ENCODE measurements at regions not wholly inside any gene's neighbourhood (a gene's known extent, or its start where the extent isn't known, plus 50 kb on each side); places are given as distances from the start of the nearest gene placed in this dataset.

DNA sequence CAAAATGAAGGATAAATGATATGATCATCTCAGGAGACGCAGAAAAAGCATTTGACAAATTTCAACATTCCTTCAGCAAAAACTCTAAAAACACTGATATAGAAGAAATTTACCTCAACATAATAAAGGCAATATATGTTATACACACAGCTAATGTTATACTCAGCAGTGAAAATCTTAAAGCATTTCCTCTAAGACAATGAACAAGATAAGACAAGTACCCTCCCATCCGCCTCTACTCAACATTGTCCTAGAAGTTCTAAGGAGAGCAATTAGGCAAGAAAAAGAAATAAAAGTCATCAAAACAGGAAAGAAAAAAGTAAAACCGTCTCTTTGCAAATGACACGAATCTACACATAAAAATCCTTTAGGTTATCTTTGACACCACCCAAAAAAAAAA is 1432.8 kb downstream of the CDH11 start:
- TF ChIP-seq, protein P1, sequence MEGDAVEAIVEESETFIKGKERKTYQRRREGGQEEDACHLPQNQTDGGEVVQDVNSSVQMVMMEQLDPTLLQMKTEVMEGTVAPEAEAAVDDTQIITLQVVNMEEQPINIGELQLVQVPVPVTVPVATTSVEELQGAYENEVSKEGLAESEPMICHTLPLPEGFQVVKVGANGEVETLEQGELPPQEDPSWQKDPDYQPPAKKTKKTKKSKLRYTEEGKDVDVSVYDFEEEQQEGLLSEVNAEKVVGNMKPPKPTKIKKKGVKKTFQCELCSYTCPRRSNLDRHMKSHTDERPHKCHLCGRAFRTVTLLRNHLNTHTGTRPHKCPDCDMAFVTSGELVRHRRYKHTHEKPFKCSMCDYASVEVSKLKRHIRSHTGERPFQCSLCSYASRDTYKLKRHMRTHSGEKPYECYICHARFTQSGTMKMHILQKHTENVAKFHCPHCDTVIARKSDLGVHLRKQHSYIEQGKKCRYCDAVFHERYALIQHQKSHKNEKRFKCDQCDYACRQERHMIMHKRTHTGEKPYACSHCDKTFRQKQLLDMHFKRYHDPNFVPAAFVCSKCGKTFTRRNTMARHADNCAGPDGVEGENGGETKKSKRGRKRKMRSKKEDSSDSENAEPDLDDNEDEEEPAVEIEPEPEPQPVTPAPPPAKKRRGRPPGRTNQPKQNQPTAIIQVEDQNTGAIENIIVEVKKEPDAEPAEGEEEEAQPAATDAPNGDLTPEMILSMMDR (IDR thresholded peaks at IDR 0.05), result no peak
- no peak for TF ChIP-seq POLR2A (IDR thresholded peaks at IDR 0.05)

Data from testis (tissue), 2 donors.